ENCODE measurements at regions not wholly inside any gene's neighbourhood (a gene's known extent, or its start where the extent isn't known, plus 50 kb on each side); places are given as distances from the start of the nearest gene placed in this dataset.

- TF ChIP-seq CTCF (IDR thresholded peaks at IDR 0.05; ENCODE audit: unreplicated experiment), result no peak
- H3K4me3 Mint-ChIP-seq (ENCODE audit: unreplicated experiment), result no peak overlapping the region
- H3K4me1 Mint-ChIP-seq (ENCODE audit: insufficient read depth, unreplicated experiment), result peaks cover 8% of the 10 kb centered on the region
- H3K27ac Mint-ChIP-seq (ENCODE audit: low read depth, unreplicated experiment), result no peak overlapping the region
- no peaks in the 10 kb centered on the region for H3K9me3 Mint-ChIP-seq (ENCODE audit: unreplicated experiment)
- CTCF ChIA-PET, result no interaction called here
- no peaks in the 10 kb centered on the region for H3K27me3 Mint-ChIP-seq (ENCODE audit: insufficient read depth, unreplicated experiment)
- intact Hi-C loops (cut with micrococcal nuclease), result no loop called here
- BruUV-seq (replicated peaks), result no TSS peak
- POLR2A ChIA-PET, result no interaction called here
- DNase-seq (ENCODE audit: unreplicated experiment), result no peak
- H3K36me3 Mint-ChIP-seq (ENCODE audit: insufficient read depth, unreplicated experiment), result no peaks in the 10 kb centered on the region
Measured at GRCh38 chr10:57919864-57920263, 347.8 kb downstream of the IPMK start.

- Mint-ChIP-seq H3K36me3 (ENCODE audit: insufficient read depth, unreplicated experiment) (no peaks in the 10 kb centered on the region), H3K9me3 (ENCODE audit: unreplicated experiment) (no peaks in the 10 kb centered on the region), H3K27ac (ENCODE audit: low read depth, unreplicated experiment) (no peak overlapping the region), H3K4me3 (ENCODE audit: unreplicated experiment) (no peak overlapping the region), H3K27me3 (ENCODE audit: insufficient read depth, unreplicated experiment) (no peaks in the 10 kb centered on the region), H3K4me1 (ENCODE audit: insufficient read depth, unreplicated experiment) (peaks cover 6% of the 10 kb centered on the region)
- intact Hi-C loops (cut with micrococcal nuclease), result no loop called here
- ChIA-PET CTCF (interaction anchor here (0.6 to 1.4 kb wide), 4 partner anchors 26 to 260 kb away, joined by 3 to 4 read pairs (median 3); no protein-coding TSS in a partner anchor), POLR2A (no interaction called here)
- no peak for DNase-seq (ENCODE audit: unreplicated experiment)
- no peak for TF ChIP-seq CTCF (IDR thresholded peaks at IDR 0.05; ENCODE audit: unreplicated experiment)
- no TSS peak for BruUV-seq (replicated peaks)
Measured at GRCh38 chr10:57917019-57917418, 350.7 kb downstream of the IPMK start.

DNA sequence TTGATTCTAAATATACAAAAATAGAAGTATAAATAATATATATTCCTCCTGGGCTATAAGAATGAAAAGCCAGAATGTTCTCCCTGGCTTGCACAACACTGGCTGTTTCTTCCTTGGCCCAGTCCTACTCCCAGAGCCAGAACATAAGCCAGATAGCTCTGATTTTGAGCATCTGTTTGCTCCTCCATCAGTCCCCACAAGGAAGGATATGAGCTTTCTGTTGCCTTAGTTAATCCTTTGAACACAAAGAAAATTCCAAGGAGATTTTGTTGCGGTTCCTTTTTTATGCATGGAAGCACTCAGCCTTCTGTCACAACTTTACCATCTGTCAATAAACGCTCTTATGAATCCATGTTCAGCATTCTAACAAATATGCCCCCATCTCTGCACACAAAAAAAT, 361.8 kb downstream of the IPMK start:
- no peaks in the 10 kb centered on the region for H3K27me3 Mint-ChIP-seq (ENCODE audit: insufficient read depth, unreplicated experiment)
- POLR2A ChIA-PET, result no interaction called here
- H3K4me1 Mint-ChIP-seq (ENCODE audit: insufficient read depth, unreplicated experiment), result no peaks in the 10 kb centered on the region
- no TSS peak for BruUV-seq (replicated peaks)
- CTCF ChIA-PET, result interaction anchor here (0.5 to 1.4 kb wide), 2 partner anchors 9 to 121 kb away, joined by 3 to 4 read pairs; no protein-coding TSS in a partner anchor
- no peak for DNase-seq (ENCODE audit: unreplicated experiment)
- H3K9me3 Mint-ChIP-seq (ENCODE audit: unreplicated experiment), result no peaks in the 10 kb centered on the region
- H3K4me3 Mint-ChIP-seq (ENCODE audit: unreplicated experiment), result no peak overlapping the region
- no peaks in the 10 kb centered on the region for H3K36me3 Mint-ChIP-seq (ENCODE audit: insufficient read depth, unreplicated experiment)
- TF ChIP-seq CTCF (IDR thresholded peaks at IDR 0.05; ENCODE audit: unreplicated experiment), result no peak
- H3K27ac Mint-ChIP-seq (ENCODE audit: low read depth, unreplicated experiment), result no peak overlapping the region
- intact Hi-C loops (cut with micrococcal nuclease), result no loop called here

DNA sequence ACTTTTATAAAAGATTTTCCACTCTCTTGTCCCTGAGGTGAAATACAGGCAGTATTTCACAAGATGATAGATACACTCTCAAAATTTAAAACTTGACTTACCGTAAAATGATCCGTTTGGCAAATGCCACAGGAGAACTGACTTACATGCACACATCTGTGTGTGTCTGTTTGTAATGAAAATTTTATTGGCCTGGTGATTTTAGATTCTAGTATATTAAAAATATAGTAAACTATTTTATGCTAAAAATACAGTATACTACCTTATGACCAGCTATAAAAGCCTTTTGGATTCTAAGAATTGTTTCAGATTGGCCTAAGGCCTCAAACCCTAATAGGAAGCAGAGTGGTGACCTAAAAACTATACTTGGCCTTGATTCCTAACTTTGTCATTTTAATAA, 362.7 kb downstream of the IPMK start:
- no peak for TF ChIP-seq CTCF (IDR thresholded peaks at IDR 0.05; ENCODE audit: unreplicated experiment)
- no peak overlapping the region for H3K4me3 Mint-ChIP-seq (ENCODE audit: unreplicated experiment)
- no peaks in the 10 kb centered on the region for H3K4me1 Mint-ChIP-seq (ENCODE audit: insufficient read depth, unreplicated experiment)
- intact Hi-C loops (cut with micrococcal nuclease), result no loop called here
- H3K36me3 Mint-ChIP-seq (ENCODE audit: insufficient read depth, unreplicated experiment), result no peaks in the 10 kb centered on the region
- no peaks in the 10 kb centered on the region for H3K27me3 Mint-ChIP-seq (ENCODE audit: insufficient read depth, unreplicated experiment)
- ChIA-PET CTCF (interaction anchor here (0.6 to 1.4 kb wide), 2 partner anchors 10 to 264 kb away, joined by 3 to 4 read pairs; no protein-coding TSS in a partner anchor), POLR2A (no interaction called here)
- DNase-seq (ENCODE audit: unreplicated experiment), result no peak
- BruUV-seq (replicated peaks), result no TSS peak
- H3K9me3 Mint-ChIP-seq (ENCODE audit: unreplicated experiment), result no peaks in the 10 kb centered on the region
- no peak overlapping the region for H3K27ac Mint-ChIP-seq (ENCODE audit: low read depth, unreplicated experiment)

All from MCF 10A (cell line).